BJ (cell line): ENCODE measurements at regions not wholly inside any gene's neighbourhood (a gene's known extent, or its start where the extent isn't known, plus 50 kb on each side); places are given as distances from the start of the nearest gene placed in this dataset.
"Not testable (repeated sequence)": the region's sequence is repeated elsewhere in the genome, so short reads cannot be mapped to it uniquely, and the experiment has no call there.

Experiments
- CTCF ChIA-PET: fragments of 350-600 bp; formaldehyde crosslinking; extraction: SDS; loops from one replicate; lab custom pipeline; 2021; ENCODE audit warnings: antibody characterized with exemption, inconsistent platforms; lab: Yijun Ruan, JAX
- POLR2A ChIA-PET: fragments of 300-600 bp; sonication (Branson Sonifier 250); formaldehyde crosslinking; extraction: SDS; loops from one replicate; lab custom pipeline; 2021; ENCODE audit warnings: antibody characterized with exemption; lab: Charles Lee
- DNase-seq: peaks from one replicate; pipeline ENCODE4 v3.0.0-alpha.2; 2011; ENCODE audit warnings: low read depth
- H3K27me3 ChIP-seq: 2 replicates; pipeline ENCODE4 v1.6.0; 2011; ENCODE audit warnings: low read length; ENCODE audit not compliant: control insufficient read depth, insufficient read depth
- H3K36me3 ChIP-seq: 2 replicates; pipeline ENCODE4 v1.5.1; 2011; ENCODE audit warnings: low read length; ENCODE audit not compliant: control insufficient read depth, insufficient read depth
- H3K4me3 ChIP-seq: 2 replicates; pipeline ENCODE4 v1.5.1; 2011; ENCODE audit warnings: low read depth, mild to moderate bottlenecking, control low read depth, low read length
- CTCF ChIP-seq: IDR thresholded peaks from 2 replicates; pipeline ENCODE4 v1.5.1; 2011; ENCODE audit warnings: low read depth, mild to moderate bottlenecking, control low read depth, inconsistent platforms, low read length, moderate library complexity; ENCODE audit not compliant: insufficient read depth

- no peaks in the 10 kb centered on the region for H3K36me3 ChIP-seq
- TF ChIP-seq CTCF = no peak
- no peaks in the 10 kb centered on the region for H3K27me3 ChIP-seq
- no peak overlapping the region for H3K4me3 ChIP-seq
- ChIA-PET POLR2A (no interaction called here), CTCF (no interaction called here)
- no peak for DNase-seq
These were observed 145.7 kb upstream of the TEKT4 start for GRCh38 chr2:94725543-94725942.

GRCh38 chr2:94735536-94735935 lies 135.7 kb upstream of the TEKT4 start:
- POLR2A ChIA-PET, DNase-seq, H3K27me3 ChIP-seq, H3K4me3 ChIP-seq, CTCF ChIA-PET, H3K36me3 ChIP-seq: not testable (repeated sequence)

GRCh38 chr2:94737145-94737544 lies 134.1 kb upstream of the TEKT4 start:
- CTCF ChIA-PET, H3K36me3 ChIP-seq, POLR2A ChIA-PET: not testable (repeated sequence)

GRCh38 chr2:94737736-94738342 lies 133.4 kb upstream of the TEKT4 start:
- H3K27me3 ChIP-seq, POLR2A ChIA-PET, H3K4me3 ChIP-seq, CTCF ChIA-PET, H3K36me3 ChIP-seq, DNase-seq: not testable (repeated sequence)

More at GRCh38 chr2:94737145-94737544, 134.1 kb upstream of the TEKT4 start:
- H3K4me3 ChIP-seq, H3K27me3 ChIP-seq, DNase-seq: not testable (repeated sequence)

- ChIA-PET POLR2A (no interaction called here), CTCF (no interaction called here)
- no peak for TF ChIP-seq CTCF
- no peaks in the 10 kb centered on the region for H3K36me3 ChIP-seq
- no peak overlapping the region for H3K4me3 ChIP-seq
- H3K27me3 ChIP-seq = no peaks in the 10 kb centered on the region
- DNase-seq = no peak
These were observed 117.7 kb upstream of the TEKT4 start for GRCh38 chr2:94753466-94753998.

- Histone ChIP-seq H3K4me3 (no peak overlapping the region), H3K27me3 (no peaks in the 10 kb centered on the region), H3K36me3 (no peaks in the 10 kb centered on the region)
- TF ChIP-seq CTCF = no peak
- POLR2A ChIA-PET = no interaction called here
- CTCF ChIA-PET = no interaction called here
- no peak for DNase-seq
These were observed 112.7 kb upstream of the TEKT4 start for GRCh38 chr2:94758546-94758945.

- no peak for TF ChIP-seq CTCF
- ChIA-PET CTCF (no interaction called here), POLR2A (no interaction called here)
- no peak overlapping the region for H3K4me3 ChIP-seq
- DNase-seq = no peak
- H3K36me3 ChIP-seq = no peaks in the 10 kb centered on the region
- no peaks in the 10 kb centered on the region for H3K27me3 ChIP-seq
These were observed 112.0 kb upstream of the TEKT4 start for GRCh38 chr2:94759211-94759610.
